ENCODE measurements at regions not wholly inside any gene's neighbourhood (a gene's known extent, or its start where the extent isn't known, plus 50 kb on each side); places are given as distances from the start of the nearest gene placed in this dataset.

DNA sequence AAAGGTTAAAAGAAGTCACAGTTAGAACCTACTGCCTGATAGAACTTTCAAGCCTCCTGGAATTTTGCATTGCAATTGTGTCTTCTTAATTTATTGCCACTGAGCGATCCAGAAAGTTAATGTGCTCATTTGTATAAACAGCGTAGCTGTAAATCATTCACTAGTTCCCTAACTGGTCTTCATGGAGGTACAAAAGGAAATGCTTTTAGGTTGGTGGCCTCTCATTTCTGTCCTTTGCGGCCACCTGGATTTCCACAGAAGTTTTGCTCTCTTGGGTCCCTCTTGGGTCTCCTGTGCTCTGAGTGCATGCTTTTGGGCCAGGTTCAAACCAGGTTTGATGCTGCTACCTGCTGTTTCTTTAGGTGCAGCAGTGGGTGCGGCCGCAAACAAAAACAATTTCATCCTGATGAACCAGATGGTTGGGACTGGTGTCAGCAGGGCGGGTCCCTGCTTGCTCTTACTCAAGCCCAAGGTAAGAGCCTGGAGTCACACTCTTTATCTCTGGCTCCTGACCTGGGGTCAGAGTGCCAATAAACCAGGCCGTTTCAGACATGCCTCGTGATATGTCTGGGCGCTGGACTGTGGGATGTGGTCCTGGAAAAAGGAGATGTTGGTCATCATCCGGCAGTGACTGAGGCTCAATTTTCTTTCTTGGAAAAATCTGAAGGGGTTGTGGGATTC, 270.1 kb downstream of the PTTG2 start:
- DNase-seq (ENCODE audit: low read depth in 1 of 2, low spot score in 1 of 2): no peak

DNA sequence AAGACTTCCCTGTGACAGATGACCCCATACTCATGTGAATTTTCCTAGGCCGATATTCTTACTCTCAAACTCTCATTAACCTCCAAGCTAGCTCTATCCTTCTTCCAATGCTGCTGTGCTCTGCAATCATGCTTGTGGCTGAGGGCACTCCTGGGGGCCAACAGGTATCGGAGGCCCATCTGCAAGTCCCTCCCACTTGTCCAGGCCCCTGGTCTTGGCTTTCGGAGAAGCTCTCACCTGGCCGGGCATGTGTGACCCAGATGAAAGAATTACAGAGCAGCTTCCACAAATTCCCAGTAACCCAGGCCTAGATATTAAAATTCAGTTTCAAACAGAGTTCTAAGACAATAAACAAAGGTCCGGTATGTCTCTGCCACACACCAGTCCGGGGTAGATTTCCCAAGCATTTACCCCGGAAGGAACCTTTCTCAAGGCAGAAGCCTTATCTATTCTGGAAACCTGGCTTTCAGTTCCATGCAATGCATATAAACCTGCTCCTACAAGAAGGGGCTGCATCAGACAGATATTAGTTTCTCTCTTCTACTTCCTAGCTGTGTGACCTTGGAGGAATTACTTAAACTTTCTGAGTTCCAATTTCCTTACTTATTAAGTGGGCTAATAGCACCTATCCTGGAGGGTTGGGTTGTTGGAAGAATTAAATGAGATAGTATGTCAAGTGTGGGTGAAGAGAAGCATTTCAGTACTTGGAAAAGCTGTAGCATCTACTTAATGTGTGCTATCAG, 270.8 kb downstream of the PTTG2 start:
- no peak for DNase-seq (ENCODE audit: low read depth in 1 of 2, low spot score in 1 of 2)

DNA sequence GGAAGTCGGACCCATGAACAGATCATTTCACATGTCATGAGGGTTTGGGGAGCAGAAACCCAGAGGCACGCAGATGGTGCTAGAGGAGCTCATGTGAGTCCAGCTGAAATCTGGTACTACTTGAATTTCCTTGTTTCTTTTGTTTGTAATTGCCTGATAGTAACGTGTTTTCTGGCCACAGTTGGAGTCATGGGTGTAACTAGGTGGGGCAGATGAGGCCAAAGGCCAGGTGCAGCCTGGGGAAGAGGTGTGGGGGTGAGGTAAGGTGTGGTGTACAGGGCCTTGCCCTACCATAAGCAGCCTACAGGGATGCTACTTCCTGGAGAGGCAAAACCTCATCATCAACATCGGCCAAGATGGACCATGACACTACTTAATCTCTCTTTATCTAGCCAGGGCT, 271.4 kb downstream of the PTTG2 start:
- no peak for DNase-seq (ENCODE audit: low read depth in 1 of 2, low spot score in 1 of 2)

DNA sequence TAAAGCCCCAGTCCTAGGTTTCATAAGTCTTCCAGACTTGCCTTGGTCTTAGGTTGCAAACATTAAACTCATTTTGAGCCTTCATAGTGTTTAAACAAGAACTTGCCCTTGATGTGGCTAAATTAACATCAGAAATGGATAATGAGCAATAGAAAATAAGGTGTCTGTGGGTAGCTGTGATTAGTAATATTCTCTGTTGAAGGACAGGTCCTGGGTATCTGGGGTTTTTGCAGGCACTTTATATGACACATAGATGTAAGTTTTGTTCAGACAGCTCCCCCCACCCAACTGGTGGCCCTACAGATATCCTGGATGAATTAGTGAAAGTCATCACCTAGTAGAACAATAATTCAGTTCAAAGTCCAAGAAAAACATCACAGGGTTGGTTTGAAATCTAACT, 272.5 kb downstream of the PTTG2 start:
- DNase-seq (ENCODE audit: low read depth in 1 of 2, low spot score in 1 of 2): no peak

DNA sequence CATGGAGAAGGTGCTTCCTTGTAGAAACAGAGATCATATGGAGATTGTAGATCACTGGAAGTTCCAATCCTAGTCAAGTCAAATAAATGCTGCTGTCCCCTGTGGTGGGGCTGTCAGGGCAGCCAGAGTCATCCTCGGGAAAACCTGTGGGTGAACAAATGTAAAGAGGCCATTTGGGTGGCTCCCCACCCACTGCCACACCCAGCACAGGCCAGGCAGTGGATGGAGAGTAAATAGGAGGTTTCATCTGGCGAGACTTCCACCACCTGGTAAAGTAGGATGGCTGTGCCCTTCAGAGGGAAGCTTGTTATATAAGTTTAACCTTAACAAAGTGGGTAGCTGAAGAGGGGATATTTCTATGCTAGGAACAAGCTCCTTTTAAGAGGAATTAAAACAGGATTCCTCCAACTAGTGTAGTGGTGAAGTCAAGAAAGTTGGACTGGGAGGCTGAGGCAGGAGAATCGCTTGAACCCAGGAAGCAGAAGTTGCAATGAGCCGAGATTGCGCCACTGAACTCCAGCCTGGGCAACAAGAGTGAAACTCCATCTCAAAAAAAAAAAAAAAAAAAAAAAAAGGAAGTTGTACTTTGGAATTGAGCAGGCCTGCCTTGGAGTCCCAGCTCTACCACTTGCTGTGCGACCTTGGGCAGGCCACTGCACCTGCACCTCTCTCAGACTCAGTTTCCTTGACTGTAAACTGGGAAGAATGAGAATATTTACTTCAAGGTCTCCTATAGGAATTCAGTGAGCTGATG, 273.7 kb downstream of the PTTG2 start:
- no peak for DNase-seq (ENCODE audit: low read depth in 1 of 2, low spot score in 1 of 2)

DNA sequence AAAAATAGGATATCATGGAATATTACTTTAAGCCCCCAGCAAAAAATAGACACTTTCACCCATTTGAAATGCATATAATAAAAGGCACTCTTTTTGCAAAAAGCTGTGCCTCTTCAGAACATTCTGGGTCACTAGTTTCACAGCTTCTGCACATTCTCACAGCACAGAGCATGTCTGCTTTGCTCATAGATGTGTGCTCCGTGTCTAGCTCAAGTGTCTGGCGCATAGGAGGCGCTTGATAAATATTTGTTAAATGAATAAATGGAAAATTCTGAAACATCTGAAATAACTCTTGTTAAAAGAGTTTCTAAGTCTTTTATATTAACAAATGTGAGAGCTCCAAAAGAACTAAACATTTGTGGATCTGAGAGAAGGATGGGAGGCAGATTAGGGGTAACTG, 275.2 kb downstream of the PTTG2 start:
- no peak for DNase-seq (ENCODE audit: low read depth in 1 of 2, low spot score in 1 of 2)

DNA sequence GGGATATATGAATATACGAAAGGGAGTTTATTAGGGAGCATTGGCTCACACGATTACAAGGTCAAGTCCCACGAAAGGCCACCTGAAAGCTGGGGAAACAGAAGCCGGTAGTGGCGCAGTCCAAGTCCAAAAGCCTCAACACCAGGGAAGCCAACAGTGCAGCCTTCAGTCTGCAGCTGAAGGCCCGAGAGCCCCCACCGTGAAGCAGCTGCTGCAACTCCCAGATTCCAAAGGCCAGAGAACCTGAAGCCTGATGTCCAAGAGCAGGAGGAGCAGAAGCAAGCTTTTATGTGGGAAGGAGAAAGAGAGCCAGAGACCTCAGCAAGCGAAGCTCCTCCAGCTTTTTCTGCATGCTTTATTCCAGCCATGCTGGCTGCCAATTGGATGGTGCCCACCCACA, 275.8 kb downstream of the PTTG2 start:
- no peak for DNase-seq (ENCODE audit: low read depth in 1 of 2, low spot score in 1 of 2)

DNA sequence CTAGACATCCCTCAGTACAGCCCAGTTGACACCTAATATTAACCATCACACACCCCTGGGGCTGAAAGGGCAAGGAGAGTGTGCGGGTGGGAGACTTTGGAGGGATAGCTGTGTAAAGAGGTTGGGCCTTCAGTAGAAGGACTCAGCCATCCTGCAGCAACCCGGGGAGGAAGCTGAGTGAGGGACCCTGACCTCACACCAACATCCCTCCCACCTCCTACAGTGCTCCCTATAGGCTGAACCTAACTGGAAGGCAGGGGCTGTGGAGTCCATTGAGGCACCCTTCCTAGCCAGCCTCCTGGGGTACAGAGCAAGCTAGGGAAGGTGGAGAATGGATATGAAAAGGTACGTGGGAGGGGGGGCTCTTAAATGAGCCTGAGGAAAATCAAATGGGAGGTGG, 276.3 kb downstream of the PTTG2 start:
- no peak for DNase-seq (ENCODE audit: low read depth in 1 of 2, low spot score in 1 of 2)

DNA sequence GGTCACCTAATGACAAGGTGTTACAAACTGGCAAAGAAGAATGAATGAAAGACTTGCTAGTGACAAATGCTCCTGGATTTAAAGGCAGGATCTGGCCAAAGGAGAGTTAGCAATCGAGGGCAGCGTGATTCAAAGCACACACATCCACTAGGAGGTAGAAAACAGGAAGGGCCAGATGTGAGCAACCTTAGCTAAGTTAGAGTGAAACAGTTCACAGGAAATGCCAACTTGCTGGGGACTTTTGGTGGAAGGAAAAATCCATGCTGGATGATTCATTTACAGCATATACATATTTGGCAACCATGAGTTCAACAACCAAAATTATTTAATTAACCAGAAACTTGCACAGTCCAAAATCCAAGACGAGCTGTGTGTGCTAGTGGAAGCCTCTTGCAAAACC, 276.9 kb downstream of the PTTG2 start:
- DNase-seq (ENCODE audit: low read depth in 1 of 2, low spot score in 1 of 2): no peak

DNA sequence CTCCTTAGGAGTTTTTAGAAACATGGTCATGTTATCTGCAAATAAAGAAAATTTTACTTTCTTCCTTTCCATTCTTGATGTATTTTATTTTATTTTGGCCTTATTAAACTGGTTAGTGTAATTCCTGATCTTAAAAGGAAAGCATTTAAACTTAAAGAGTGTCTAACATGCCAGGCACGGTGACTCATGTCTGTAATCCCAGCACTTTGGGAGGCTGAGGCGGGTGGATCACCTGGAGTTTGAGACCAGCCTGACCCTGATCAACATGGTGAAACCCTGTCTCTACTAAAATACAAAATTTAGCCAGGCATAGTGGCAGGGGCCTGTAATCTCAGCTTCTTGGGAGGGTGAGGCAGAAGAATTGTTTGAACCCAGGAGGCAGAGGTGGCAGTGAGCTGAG, 281.3 kb downstream of the PTTG2 start:
- DNase-seq (ENCODE audit: low read depth in 1 of 2, low spot score in 1 of 2): no peak

DNA sequence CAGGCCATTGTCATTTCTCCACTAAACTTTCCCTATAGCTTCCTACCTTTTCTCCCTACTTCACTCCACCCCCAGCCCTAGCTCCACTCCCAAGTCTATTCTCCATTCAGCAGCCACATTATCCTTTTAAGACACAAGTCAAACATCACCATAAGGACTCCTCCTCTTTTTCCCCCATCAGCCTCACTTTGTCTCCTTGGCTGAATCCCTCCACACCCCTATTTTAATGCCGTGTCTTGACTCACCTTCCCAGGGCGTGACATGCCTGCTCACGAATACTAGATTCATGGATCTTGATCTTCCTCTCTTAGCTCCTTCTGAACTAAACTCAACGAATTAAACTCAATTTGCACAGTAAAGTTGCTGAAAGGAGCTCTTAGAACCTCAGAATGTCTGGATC, 281.9 kb downstream of the PTTG2 start:
- DNase-seq (ENCODE audit: low read depth in 1 of 2, low spot score in 1 of 2): no peak

DNA sequence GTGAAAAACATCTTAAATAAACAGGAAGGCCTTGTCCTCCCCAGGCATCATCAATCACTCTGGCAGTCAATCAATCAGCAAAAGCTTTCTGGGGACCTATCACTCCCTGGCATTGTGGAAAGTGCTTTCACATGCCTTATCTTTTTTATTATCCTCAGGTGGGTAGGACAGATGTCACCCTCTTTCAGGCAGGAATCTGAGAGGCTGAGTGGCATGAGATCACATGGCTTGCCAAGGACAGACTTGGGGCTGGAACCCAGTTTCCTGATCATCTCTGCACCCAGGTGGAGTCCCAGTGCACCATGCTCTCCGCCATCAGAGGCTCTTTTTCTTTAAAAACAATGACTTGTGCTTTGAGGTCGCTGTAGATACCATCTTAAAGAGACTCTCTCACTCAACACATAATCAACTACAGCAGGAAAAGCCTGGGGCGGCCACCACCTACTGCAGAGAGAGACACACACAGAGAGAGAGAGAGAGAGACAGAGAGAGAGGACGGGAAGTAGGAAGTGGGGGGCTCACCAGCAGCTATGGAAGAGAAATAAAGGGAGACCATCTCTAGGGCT, 282.7 kb downstream of the PTTG2 start:
- DNase-seq (ENCODE audit: low read depth in 1 of 2, low spot score in 1 of 2): no peak

DNA sequence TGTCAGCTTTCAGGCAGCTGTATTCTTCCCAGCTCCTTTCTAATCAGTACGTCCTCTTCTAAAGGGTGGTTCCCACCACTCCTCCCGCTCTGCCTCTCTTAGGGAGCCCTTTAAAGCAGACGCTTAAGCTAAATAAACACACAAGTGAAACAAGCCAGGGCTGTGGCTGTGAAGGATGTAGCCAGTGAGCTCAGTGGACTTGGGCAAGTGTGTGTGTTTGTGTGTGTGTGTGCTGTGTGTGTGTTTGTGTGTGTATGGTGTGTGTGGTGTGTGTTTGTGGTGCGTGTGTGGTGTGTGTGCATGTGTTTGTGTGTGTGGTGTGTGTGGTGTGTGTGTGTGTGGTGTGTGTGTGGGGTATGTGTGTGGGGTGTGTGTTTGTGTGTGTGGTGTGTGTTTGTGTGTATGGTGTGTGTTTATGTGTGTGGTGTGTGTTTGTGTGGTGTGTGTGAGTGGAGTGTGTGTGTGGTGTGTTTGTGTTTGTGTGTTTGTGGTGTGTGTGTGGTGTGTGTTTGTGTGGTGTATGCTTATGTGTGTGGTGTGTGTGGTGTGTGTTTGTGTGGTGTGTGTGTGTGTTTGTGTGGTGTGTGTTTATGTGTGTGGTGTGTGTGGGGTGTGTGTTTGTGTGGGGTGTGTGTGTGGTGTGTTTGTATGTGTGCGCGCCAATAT, 283.3 kb downstream of the PTTG2 start:
- no peak for DNase-seq (ENCODE audit: low read depth in 1 of 2, low spot score in 1 of 2)

DNA sequence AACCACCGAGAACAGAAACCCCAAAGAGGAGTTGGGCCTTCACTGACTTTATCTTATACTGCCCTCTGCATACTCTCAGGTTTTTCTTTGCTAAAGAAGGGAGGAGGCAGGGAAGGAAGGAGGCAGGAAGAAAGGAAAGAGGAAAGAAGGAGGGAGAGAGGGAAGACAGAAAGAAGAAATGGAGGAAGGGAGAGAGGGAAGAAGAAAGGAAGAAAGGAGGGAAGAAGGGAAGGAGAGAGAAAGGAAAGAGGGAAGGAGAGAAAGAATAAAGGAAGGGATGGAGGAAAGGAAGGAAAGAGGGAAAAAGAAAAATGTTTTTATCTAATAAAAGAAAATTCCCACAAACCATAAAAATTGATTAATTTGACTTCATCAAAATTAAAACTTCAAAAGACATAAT, 294.6 kb downstream of the PTTG2 start:
- DNase-seq (ENCODE audit: low read depth in 1 of 2, low spot score in 1 of 2): no peak

DNA sequence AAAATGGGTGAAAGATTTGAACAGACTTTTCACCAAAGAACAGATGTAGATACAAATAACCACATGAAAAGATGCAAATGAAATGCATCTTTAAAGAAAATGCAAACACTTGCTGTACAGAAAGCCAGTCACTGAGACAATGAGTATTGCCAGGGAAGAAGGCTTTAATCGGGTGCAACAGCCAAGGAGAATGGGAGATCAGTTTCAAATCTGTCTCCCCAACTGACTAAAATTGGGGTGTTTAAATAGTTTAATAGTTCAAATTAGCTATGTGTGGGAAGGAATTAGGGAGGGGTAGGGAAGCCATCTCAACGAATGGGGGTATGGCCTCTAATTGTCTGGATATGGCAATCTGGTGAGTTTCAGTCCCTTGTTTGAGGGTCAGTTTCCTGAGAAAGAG, 295.4 kb downstream of the PTTG2 start:
- no peak for DNase-seq (ENCODE audit: low read depth in 1 of 2, low spot score in 1 of 2)

DNA sequence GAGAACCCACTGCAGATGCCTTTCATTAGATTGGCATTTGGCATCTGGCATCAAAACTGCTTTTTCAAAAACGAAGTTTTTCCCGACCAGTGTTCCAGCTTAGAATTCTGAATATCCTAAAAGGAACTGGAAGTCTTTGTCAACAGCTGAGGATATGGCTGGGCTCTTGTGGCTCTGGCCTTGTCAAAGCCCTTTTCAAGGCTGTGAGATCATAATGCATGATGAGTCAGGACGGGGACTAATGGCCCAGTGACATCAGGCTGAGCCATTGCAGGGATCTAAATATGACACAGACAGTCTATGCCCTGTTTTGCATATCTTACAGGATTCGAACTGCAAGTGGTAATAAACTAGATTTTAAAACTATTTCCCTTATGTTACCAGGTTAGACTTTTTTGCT, 306.4 kb downstream of the PTTG2 start:
- no peak for DNase-seq (ENCODE audit: low read depth in 1 of 2, low spot score in 1 of 2)

DNA sequence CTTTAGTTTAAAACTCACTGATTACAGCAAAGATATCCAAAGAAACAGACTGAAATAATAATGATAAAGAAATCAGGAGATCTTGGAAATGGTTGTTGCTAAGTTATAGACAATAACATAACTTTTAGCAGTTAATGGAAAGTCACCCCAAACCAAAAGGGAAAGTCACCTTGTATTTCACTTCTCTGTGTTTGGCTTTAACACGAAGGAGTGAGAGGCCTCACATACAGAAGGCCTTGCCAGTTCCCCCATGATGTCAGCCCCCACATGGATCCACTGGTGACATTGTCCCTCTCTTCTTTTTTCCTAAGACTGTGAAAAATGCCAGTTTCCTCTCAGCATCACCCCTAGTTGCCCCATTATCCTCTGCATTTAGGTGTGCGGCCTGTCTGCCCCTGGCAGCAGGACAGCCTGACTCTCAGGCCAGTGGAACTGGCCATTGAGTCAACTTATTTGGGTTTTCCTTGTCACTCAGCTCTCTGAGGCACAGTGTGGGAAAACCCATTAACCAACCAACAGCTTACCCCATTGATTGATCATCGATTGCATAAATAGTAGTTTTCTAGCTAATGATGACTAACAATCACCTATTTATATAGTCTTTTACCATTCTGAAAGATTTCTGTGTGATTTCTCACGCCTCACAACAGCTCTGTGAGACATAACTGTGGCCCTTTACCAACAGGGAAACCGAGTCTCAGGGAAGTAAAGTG, 308.1 kb downstream of the PTTG2 start:
- no peak for DNase-seq (ENCODE audit: low read depth in 1 of 2, low spot score in 1 of 2)

DNA sequence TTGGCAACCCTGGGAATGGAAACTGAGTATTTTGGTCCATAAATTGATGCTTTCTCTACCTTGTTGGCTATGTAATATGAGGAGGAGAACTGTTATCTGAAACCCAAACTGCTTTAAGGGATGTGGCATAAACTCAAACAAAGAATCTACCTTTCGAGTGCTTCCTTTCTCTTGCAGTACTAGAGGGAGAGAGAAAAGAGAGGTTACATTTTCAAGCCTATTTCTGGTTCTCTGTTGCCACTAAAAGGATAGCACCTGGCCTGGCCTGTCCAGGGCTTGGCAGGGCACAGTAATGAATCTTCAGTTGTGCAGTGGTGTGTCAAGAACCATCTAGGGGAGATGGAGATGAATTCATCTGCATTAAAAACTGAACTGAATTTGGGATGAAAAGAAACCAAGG, 308.6 kb downstream of the PTTG2 start:
- no peak for DNase-seq (ENCODE audit: low read depth in 1 of 2, low spot score in 1 of 2)

DNA sequence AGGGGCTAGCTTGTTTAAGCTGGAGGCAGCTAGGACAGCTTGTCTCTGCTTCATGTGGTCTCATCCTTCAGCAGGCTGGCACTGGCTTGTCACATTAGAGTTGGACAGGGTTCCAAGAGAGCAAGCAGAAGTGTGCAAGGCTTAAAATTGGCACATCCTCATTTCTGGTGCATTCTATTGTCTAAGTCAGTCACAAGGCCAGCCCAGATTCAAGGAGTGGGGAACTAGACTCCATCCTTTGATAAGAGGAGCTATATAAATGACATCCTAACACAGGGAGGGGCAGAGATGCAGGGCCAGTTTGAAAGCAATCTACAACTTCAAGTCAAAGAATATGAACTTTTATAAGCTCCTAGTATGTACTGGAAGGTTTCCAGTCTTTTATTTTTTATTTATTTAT, 313.2 kb downstream of the PTTG2 start:
- DNase-seq (ENCODE audit: low read depth in 1 of 2, low spot score in 1 of 2): no peak

DNA sequence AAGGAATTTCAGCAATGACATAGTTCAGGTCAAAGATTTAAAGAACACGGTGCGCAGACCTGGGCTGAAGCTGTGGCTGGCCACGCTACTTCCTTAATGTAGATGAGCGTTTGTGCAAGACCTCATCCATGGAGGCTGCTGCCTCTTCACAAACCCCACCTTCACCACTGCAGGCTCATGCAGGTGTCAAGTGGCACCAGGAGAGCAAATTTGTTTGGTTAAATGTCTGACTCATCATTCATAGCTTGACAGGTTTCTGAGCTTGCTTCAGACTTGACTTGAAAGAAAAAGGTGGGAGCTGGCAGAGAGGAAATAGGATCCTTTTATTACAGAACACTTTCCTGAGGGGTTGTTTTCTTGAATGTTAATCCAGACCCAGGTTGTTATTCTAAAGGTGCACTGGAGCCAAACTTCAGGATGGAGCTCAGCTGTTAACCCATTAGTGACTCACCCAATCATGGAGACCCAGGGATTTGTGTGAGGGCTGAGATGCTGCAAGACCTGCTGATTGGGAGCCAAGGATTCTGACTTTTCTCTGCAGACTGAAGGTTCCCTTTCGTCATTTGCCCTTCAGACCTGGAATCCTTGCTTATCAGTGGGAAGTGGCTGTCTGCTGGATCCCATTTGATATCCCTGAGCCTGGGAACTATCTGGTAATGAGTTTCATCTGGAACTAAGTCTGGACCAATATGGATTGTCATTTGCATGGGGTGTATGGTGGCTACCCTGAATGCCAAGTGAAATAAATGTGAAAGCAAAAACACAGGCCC, 315.3 kb downstream of the PTTG2 start:
- DNase-seq (ENCODE audit: low read depth in 1 of 2, low spot score in 1 of 2): no peak
